ENCODE measurements at regions not wholly inside any gene's neighbourhood (a gene's known extent, or its start where the extent isn't known, plus 50 kb on each side); places are given as distances from the start of the nearest gene placed in this dataset.

- no peak for TF ChIP-seq POLR2AphosphoS5 (IDR thresholded peaks at IDR 0.05; ENCODE audit: low read depth)
- TF ChIP-seq EZH2 (IDR thresholded peaks at IDR 0.05; ENCODE audit: low read depth, unreplicated experiment): no peak
- TF ChIP-seq, protein P1, sequence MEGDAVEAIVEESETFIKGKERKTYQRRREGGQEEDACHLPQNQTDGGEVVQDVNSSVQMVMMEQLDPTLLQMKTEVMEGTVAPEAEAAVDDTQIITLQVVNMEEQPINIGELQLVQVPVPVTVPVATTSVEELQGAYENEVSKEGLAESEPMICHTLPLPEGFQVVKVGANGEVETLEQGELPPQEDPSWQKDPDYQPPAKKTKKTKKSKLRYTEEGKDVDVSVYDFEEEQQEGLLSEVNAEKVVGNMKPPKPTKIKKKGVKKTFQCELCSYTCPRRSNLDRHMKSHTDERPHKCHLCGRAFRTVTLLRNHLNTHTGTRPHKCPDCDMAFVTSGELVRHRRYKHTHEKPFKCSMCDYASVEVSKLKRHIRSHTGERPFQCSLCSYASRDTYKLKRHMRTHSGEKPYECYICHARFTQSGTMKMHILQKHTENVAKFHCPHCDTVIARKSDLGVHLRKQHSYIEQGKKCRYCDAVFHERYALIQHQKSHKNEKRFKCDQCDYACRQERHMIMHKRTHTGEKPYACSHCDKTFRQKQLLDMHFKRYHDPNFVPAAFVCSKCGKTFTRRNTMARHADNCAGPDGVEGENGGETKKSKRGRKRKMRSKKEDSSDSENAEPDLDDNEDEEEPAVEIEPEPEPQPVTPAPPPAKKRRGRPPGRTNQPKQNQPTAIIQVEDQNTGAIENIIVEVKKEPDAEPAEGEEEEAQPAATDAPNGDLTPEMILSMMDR (conservative IDR thresholded peaks at IDR 0.05; ENCODE audit: low read depth in 2 of 2): no peak
- TF ChIP-seq, protein P2, sequence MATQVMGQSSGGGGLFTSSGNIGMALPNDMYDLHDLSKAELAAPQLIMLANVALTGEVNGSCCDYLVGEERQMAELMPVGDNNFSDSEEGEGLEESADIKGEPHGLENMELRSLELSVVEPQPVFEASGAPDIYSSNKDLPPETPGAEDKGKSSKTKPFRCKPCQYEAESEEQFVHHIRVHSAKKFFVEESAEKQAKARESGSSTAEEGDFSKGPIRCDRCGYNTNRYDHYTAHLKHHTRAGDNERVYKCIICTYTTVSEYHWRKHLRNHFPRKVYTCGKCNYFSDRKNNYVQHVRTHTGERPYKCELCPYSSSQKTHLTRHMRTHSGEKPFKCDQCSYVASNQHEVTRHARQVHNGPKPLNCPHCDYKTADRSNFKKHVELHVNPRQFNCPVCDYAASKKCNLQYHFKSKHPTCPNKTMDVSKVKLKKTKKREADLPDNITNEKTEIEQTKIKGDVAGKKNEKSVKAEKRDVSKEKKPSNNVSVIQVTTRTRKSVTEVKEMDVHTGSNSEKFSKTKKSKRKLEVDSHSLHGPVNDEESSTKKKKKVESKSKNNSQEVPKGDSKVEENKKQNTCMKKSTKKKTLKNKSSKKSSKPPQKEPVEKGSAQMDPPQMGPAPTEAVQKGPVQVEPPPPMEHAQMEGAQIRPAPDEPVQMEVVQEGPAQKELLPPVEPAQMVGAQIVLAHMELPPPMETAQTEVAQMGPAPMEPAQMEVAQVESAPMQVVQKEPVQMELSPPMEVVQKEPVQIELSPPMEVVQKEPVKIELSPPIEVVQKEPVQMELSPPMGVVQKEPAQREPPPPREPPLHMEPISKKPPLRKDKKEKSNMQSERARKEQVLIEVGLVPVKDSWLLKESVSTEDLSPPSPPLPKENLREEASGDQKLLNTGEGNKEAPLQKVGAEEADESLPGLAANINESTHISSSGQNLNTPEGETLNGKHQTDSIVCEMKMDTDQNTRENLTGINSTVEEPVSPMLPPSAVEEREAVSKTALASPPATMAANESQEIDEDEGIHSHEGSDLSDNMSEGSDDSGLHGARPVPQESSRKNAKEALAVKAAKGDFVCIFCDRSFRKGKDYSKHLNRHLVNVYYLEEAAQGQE (IDR thresholded peaks at IDR 0.05; ENCODE audit: unreplicated experiment): no peak
- TF ChIP-seq EZH2phosphoT487 (IDR thresholded peaks at IDR 0.05; ENCODE audit: unreplicated experiment): no peak
- TF ChIP-seq STAT1 (IDR thresholded peaks at IDR 0.05; ENCODE audit: unreplicated experiment): no peak
- TF ChIP-seq JUNB (IDR thresholded peaks at IDR 0.05; ENCODE audit: unreplicated experiment): no peak
- TF ChIP-seq ZNF114 (CRISPR knock-in tag; IDR thresholded peaks at IDR 0.05): no peak
- TF ChIP-seq NANOG (IDR thresholded peaks at IDR 0.05; ENCODE audit: borderline replicate concordance): no peak
- TF ChIP-seq CREB1 (CRISPR knock-in tag; IDR thresholded peaks at IDR 0.05; ENCODE audit: low read depth): no peak
- no peak for TF ChIP-seq ZNF331 (CRISPR knock-in tag; IDR thresholded peaks at IDR 0.05; ENCODE audit: low read depth)
These were observed 289.7 kb upstream of the NRIP1 start for GRCh38 chr21:15354516-15354915.

Measured in GM23338 (cell line).